Omental fat pad (tissue), 3 donors: ENCODE measurements at regions not wholly inside any gene's neighbourhood (a gene's known extent, or its start where the extent isn't known, plus 50 kb on each side); places are given as distances from the start of the nearest gene placed in this dataset.

Source experiments
- ATAC-seq: fragments of 150-250 bp; one replicate; pipeline ENCODE4 v1.9.1; 2016; ENCODE audit warnings: mild to moderate bottlenecking, moderate library complexity; ENCODE audit not compliant: low FRiP score
- DNase-seq: peaks from one replicate; pipeline ENCODE4 v3.0.0-alpha.2; 2019; ENCODE audit warnings: low spot score
- CTCF ChIP-seq, 3 donors: fragments of 450-650 bp; IDR thresholded peaks; one replicate each; pipeline ENCODE4 v1.5.1; 2016 to 2017; ENCODE audit warnings: antibody characterized with exemption in 3 of 3, mild to moderate bottlenecking in 3 of 3, moderate library complexity in 2 of 3

GRCh38 chr16:55014022-55014421 lies 83.4 kb downstream of the IRX5 start:
- DNase-seq (no peak), ATAC-seq (no peak)
- no peak for TF ChIP-seq CTCF (IDR thresholded peaks at IDR 0.05)

- DNase-seq = no peak
- no peak for TF ChIP-seq CTCF (IDR thresholded peaks at IDR 0.05)
- no peak for ATAC-seq
Observed at GRCh38 chr16:55015181-55015913, 84.7 kb downstream of the IRX5 start.

GRCh38 chr16:55016515-55016914 lies 85.8 kb downstream of the IRX5 start:
- ATAC-seq (no peak), DNase-seq (no peak)
- TF ChIP-seq CTCF (IDR thresholded peaks at IDR 0.05) = no peak

GRCh38 chr16:55017321-55017720 lies 86.7 kb downstream of the IRX5 start:
- ATAC-seq = no peak
- DNase-seq = no peak
- TF ChIP-seq CTCF (IDR thresholded peaks at IDR 0.05) = no peak

- no peak for TF ChIP-seq CTCF (IDR thresholded peaks at IDR 0.05)
- ATAC-seq (no peak), DNase-seq (no peak)
Observed at GRCh38 chr16:55018881-55019280, 88.2 kb downstream of the IRX5 start.

- ATAC-seq = no peak
- no peak for TF ChIP-seq CTCF (IDR thresholded peaks at IDR 0.05)
- no peak for DNase-seq
Observed at GRCh38 chr16:55019419-55020131, 88.9 kb downstream of the IRX5 start.
